ENCODE measurements at regions not wholly inside any gene's neighbourhood (a gene's known extent, or its start where the extent isn't known, plus 50 kb on each side); places are given as distances from the start of the nearest gene placed in this dataset.

DNA sequence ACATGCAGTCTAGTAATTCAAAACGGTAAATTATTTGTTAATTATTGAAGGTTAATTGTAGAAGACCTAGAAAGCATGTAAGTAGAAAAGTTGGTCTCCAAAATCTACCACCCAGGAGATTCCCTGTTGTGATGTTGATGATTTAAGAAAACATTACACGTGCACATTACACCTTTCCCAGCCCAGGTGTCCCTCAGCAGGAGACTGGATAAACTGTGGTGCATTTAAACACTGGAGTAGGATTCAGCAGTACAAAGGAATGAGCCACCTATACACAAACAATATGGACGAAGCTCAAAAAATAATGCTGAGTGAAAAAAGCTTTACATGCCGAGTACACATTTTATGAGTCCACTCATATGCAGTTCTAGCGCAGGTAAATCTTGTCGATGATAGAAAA is 109.0 kb upstream of the STARD3NL start:
- H3K27me3 ChIP-seq (ENCODE audit: insufficient read depth, poor library complexity, severe bottlenecking): no peaks in the 10 kb centered on the region
- TF ChIP-seq GABPA (IDR thresholded peaks at IDR 0.05; ENCODE audit: low read depth) (no peak), SPI1 (IDR thresholded peaks at IDR 0.05; ENCODE audit: borderline replicate concordance, low read depth) (no peak), POLR2AphosphoS5 (IDR thresholded peaks at IDR 0.05; ENCODE audit: low read depth) (no peak)
- TF ChIP-seq, protein P1, sequence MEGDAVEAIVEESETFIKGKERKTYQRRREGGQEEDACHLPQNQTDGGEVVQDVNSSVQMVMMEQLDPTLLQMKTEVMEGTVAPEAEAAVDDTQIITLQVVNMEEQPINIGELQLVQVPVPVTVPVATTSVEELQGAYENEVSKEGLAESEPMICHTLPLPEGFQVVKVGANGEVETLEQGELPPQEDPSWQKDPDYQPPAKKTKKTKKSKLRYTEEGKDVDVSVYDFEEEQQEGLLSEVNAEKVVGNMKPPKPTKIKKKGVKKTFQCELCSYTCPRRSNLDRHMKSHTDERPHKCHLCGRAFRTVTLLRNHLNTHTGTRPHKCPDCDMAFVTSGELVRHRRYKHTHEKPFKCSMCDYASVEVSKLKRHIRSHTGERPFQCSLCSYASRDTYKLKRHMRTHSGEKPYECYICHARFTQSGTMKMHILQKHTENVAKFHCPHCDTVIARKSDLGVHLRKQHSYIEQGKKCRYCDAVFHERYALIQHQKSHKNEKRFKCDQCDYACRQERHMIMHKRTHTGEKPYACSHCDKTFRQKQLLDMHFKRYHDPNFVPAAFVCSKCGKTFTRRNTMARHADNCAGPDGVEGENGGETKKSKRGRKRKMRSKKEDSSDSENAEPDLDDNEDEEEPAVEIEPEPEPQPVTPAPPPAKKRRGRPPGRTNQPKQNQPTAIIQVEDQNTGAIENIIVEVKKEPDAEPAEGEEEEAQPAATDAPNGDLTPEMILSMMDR (IDR thresholded peaks at IDR 0.05; ENCODE audit: insufficient read depth, low read length): no peak
- TF ChIP-seq, protein P2, sequence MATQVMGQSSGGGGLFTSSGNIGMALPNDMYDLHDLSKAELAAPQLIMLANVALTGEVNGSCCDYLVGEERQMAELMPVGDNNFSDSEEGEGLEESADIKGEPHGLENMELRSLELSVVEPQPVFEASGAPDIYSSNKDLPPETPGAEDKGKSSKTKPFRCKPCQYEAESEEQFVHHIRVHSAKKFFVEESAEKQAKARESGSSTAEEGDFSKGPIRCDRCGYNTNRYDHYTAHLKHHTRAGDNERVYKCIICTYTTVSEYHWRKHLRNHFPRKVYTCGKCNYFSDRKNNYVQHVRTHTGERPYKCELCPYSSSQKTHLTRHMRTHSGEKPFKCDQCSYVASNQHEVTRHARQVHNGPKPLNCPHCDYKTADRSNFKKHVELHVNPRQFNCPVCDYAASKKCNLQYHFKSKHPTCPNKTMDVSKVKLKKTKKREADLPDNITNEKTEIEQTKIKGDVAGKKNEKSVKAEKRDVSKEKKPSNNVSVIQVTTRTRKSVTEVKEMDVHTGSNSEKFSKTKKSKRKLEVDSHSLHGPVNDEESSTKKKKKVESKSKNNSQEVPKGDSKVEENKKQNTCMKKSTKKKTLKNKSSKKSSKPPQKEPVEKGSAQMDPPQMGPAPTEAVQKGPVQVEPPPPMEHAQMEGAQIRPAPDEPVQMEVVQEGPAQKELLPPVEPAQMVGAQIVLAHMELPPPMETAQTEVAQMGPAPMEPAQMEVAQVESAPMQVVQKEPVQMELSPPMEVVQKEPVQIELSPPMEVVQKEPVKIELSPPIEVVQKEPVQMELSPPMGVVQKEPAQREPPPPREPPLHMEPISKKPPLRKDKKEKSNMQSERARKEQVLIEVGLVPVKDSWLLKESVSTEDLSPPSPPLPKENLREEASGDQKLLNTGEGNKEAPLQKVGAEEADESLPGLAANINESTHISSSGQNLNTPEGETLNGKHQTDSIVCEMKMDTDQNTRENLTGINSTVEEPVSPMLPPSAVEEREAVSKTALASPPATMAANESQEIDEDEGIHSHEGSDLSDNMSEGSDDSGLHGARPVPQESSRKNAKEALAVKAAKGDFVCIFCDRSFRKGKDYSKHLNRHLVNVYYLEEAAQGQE (IDR thresholded peaks at IDR 0.05; ENCODE audit: insufficient replicate concordance, low read depth): no peak
- H3K27ac ChIP-seq (replicated peaks): no peak overlapping the region
- no peak for DNase-seq (ENCODE audit: low read depth in 1 of 2, low spot score in 1 of 2)
- H3K4me3 ChIP-seq (replicated peaks; ENCODE audit: insufficient read depth, low read length): no peak overlapping the region

DNA sequence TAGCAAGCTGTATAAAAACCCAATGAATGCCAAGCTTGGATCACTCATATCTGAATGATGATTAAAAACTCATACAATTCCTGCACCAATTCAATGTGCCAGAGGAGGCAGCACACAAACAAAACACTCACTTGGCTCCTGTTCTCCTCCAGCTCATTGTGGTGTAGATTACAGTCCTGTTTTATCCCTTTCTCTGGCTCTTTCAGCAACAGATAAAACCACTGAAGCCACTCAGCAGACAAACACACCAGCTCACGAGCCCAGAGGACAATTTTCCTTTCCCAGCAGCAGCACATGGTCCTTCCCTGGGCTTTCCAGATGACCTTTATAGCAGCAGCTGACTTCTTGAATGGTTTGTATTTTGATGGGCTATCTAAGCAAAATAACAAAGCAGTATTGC is 107.3 kb upstream of the STARD3NL start:
- DNase-seq (ENCODE audit: low read depth in 1 of 2, low spot score in 1 of 2): no peak
- Histone ChIP-seq H3K27me3 (ENCODE audit: insufficient read depth, poor library complexity, severe bottlenecking) (no peaks in the 10 kb centered on the region), H3K4me3 (replicated peaks; ENCODE audit: insufficient read depth, low read length) (no peak overlapping the region), H3K27ac (replicated peaks) (no peak overlapping the region)
- no peak for TF ChIP-seq SPI1 (IDR thresholded peaks at IDR 0.05; ENCODE audit: borderline replicate concordance, low read depth)

DNA sequence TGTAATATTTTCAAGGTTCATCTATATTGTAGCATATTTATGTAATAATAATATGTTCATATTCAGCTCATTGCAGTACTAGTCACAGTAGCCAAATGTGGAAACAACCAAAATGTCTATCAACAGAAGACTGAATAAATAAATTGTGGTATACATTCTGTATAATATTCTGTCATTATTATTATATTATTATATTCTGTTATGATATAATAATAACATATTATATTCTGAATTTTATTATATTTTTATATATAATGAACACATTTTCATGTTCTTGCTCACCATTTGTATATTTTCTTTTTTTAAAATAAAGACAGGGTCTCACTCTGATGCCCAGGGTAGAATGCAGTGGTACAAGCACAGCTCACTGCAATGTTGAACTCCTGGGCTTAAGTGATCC is 91.2 kb upstream of the STARD3NL start:
- TF ChIP-seq, protein P1 (IDR thresholded peaks at IDR 0.05; ENCODE audit: insufficient read depth, low read length): no peak
- no peak for TF ChIP-seq GABPA (IDR thresholded peaks at IDR 0.05; ENCODE audit: low read depth)
- TF ChIP-seq POLR2AphosphoS5 (IDR thresholded peaks at IDR 0.05; ENCODE audit: low read depth): no peak
- no peak for TF ChIP-seq SPI1 (IDR thresholded peaks at IDR 0.05; ENCODE audit: borderline replicate concordance, low read depth)
- TF ChIP-seq, protein P2 (IDR thresholded peaks at IDR 0.05; ENCODE audit: insufficient replicate concordance, low read depth): no peak
- no peak for DNase-seq (ENCODE audit: low read depth in 1 of 2, low spot score in 1 of 2)
- H3K27me3 ChIP-seq (ENCODE audit: insufficient read depth, poor library complexity, severe bottlenecking): no peaks in the 10 kb centered on the region
- H3K27ac ChIP-seq (replicated peaks): no peak overlapping the region
- no peak overlapping the region for H3K4me3 ChIP-seq (replicated peaks; ENCODE audit: insufficient read depth, low read length)

DNA sequence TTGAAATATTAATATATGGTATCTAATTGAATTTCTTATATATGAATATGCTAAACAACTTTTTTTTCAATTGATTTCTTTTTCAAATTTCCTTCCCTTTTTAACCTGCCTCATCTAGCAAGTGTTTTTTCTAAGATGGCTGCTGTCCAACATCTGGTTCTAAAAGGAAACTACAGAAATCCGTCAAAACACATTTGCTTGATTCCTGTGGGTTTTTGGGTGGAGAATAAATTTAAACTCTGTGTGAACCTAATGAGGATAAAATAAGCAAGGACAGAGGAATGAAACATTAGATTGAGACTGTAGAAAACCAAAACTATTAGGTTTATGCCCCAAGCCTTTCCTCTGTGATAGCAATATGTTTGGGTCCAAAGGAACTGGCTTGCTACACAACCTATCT is 75.5 kb upstream of the STARD3NL start:
- H3K27ac ChIP-seq (replicated peaks): no peak overlapping the region
- no peak for DNase-seq (ENCODE audit: low read depth in 1 of 2, low spot score in 1 of 2)
- TF ChIP-seq POLR2AphosphoS5 (IDR thresholded peaks at IDR 0.05; ENCODE audit: low read depth) (no peak), GABPA (IDR thresholded peaks at IDR 0.05; ENCODE audit: low read depth) (no peak), SPI1 (IDR thresholded peaks at IDR 0.05; ENCODE audit: borderline replicate concordance, low read depth) (no peak)
- TF ChIP-seq, protein P2 (IDR thresholded peaks at IDR 0.05; ENCODE audit: insufficient replicate concordance, low read depth): peak; percentile 69
- TF ChIP-seq, protein P1 (IDR thresholded peaks at IDR 0.05; ENCODE audit: insufficient read depth, low read length): no peak
- H3K4me3 ChIP-seq (replicated peaks; ENCODE audit: insufficient read depth, low read length): no peak overlapping the region
- no peaks in the 10 kb centered on the region for H3K27me3 ChIP-seq (ENCODE audit: insufficient read depth, poor library complexity, severe bottlenecking)
